NCI-H446 treated with DMSO at 0.1 percent for 48 hours (cell line): ENCODE measurements at regions not wholly inside any gene's neighbourhood (a gene's known extent, or its start where the extent isn't known, plus 50 kb on each side); places are given as distances from the start of the nearest gene placed in this dataset.

Source experiments
- DNase-seq: peaks from one replicate; lab custom pipeline; 2025; lab: John Stamatoyannopoulos, UW

GRCh38 chr4:121519236-121519838 is 138.5 kb upstream of the QRFPR start:
- DNase-seq = no peak

GRCh38 chr4:121517241-121517640 is 136.4 kb upstream of the QRFPR start:
- no peak for DNase-seq

- no peak for DNase-seq
Measured at GRCh38 chr4:121514443-121514842, 133.6 kb upstream of the QRFPR start.

- DNase-seq = no peak
Measured at GRCh38 chr4:121510341-121510874, 129.6 kb upstream of the QRFPR start.

GRCh38 chr4:121485190-121485804 is 104.5 kb upstream of the QRFPR start:
- DNase-seq = no peak

GRCh38 chr4:121484633-121485032 is 103.8 kb upstream of the QRFPR start:
- no peak for DNase-seq

GRCh38 chr4:121479808-121480207 is 99.0 kb upstream of the QRFPR start:
- no peak for DNase-seq

- no peak for DNase-seq
Measured at GRCh38 chr4:121477480-121477879, 96.7 kb upstream of the QRFPR start.

GRCh38 chr4:121477079-121477478 is 96.3 kb upstream of the QRFPR start:
- no peak for DNase-seq

- DNase-seq = no peak
Measured at GRCh38 chr4:121472937-121473721, 92.3 kb upstream of the QRFPR start.

- no peak for DNase-seq
Measured at GRCh38 chr4:121464854-121465253, 84.0 kb upstream of the QRFPR start.

- peak; percentile 68 for DNase-seq
Measured at GRCh38 chr4:121462660-121463261, 81.9 kb upstream of the QRFPR start.

GRCh38 chr4:121459026-121459425 is 78.2 kb upstream of the QRFPR start:
- DNase-seq = no peak

- DNase-seq = peak; percentile 71
Measured at GRCh38 chr4:121457278-121457875, 76.6 kb upstream of the QRFPR start.

- no peak for DNase-seq
Measured at GRCh38 chr4:121455285-121455684, 74.5 kb upstream of the QRFPR start.

- no peak for DNase-seq
Measured at GRCh38 chr4:121454251-121454979, 73.6 kb upstream of the QRFPR start.

- DNase-seq = no peak
Measured at GRCh38 chr4:121451310-121451709, 70.5 kb upstream of the QRFPR start.

GRCh38 chr4:121449416-121449815 is 68.6 kb upstream of the QRFPR start:
- DNase-seq = no peak

GRCh38 chr4:121448231-121448630 is 67.4 kb upstream of the QRFPR start:
- DNase-seq = no peak

- no peak for DNase-seq
Measured at GRCh38 chr4:121439669-121440068, 58.9 kb upstream of the QRFPR start.
